ENCODE measurements at regions not wholly inside any gene's neighbourhood (a gene's known extent, or its start where the extent isn't known, plus 50 kb on each side); places are given as distances from the start of the nearest gene placed in this dataset.

- no peak for DNase-seq (ENCODE audit: extremely low read depth, low read depth)
- TF ChIP-seq CTCF (IDR thresholded peaks at IDR 0.05; ENCODE audit: low read depth, low read length, missing control alignments): no peak
- H3K4me3 ChIP-seq (replicated peaks; ENCODE audit: low read depth, low read length): no peak overlapping the region
These were observed 81.7 kb upstream of the NECTIN1 start for GRCh38 chr11:119810478-119811232.

GRCh38 chr11:119809346-119809745 is 80.3 kb upstream of the NECTIN1 start:
- DNase-seq (ENCODE audit: extremely low read depth, low read depth): no peak
- TF ChIP-seq CTCF (IDR thresholded peaks at IDR 0.05; ENCODE audit: low read depth, low read length, missing control alignments): no peak
- no peak overlapping the region for H3K4me3 ChIP-seq (replicated peaks; ENCODE audit: low read depth, low read length)

GRCh38 chr11:119808407-119809185 is 79.6 kb upstream of the NECTIN1 start:
- no peak for DNase-seq (ENCODE audit: extremely low read depth, low read depth)
- no peak for TF ChIP-seq CTCF (IDR thresholded peaks at IDR 0.05; ENCODE audit: low read depth, low read length, missing control alignments)
- H3K4me3 ChIP-seq (replicated peaks; ENCODE audit: low read depth, low read length): no peak overlapping the region

- no peak for TF ChIP-seq CTCF (IDR thresholded peaks at IDR 0.05; ENCODE audit: low read depth, low read length, missing control alignments)
- no peak for DNase-seq (ENCODE audit: extremely low read depth, low read depth)
- H3K4me3 ChIP-seq (replicated peaks; ENCODE audit: low read depth, low read length): no peak overlapping the region
These were observed 78.8 kb upstream of the NECTIN1 start for GRCh38 chr11:119807841-119808240.

- no peak for TF ChIP-seq CTCF (IDR thresholded peaks at IDR 0.05; ENCODE audit: low read depth, low read length, missing control alignments)
- no peak for DNase-seq (ENCODE audit: extremely low read depth, low read depth)
- no peak overlapping the region for H3K4me3 ChIP-seq (replicated peaks; ENCODE audit: low read depth, low read length)
These were observed 78.4 kb upstream of the NECTIN1 start for GRCh38 chr11:119807402-119807801.

- DNase-seq (ENCODE audit: extremely low read depth, low read depth): no peak
- no peak for TF ChIP-seq CTCF (IDR thresholded peaks at IDR 0.05; ENCODE audit: low read depth, low read length, missing control alignments)
- H3K4me3 ChIP-seq (replicated peaks; ENCODE audit: low read depth, low read length): no peak overlapping the region
These were observed 77.3 kb upstream of the NECTIN1 start for GRCh38 chr11:119806064-119806915.

Measured in HFF-Myc (cell line).